SK-N-MC (cell line): ENCODE measurements at regions not wholly inside any gene's neighbourhood (a gene's known extent, or its start where the extent isn't known, plus 50 kb on each side); places are given as distances from the start of the nearest gene placed in this dataset.

Experiments used
- EZH2 ChIP-seq: fragments of 200-600 bp; sonication (generic); IDR thresholded peaks from one replicate; pipeline ENCODE4 v1.6.1; 2017; ENCODE audit warnings: antibody characterized with exemption
- FOXP2 ChIP-seq: optimal IDR thresholded peaks from 2 replicates; pipeline ENCODE3; 2011; ENCODE audit warnings: mild to moderate bottlenecking, moderate library complexity; ENCODE audit not compliant: insufficient read depth; ENCODE audit errors: extremely low read length, control extremely low read depth
- POLR2AphosphoS5 ChIP-seq: IDR thresholded peaks from 2 replicates; pipeline ENCODE4 v1.6.1; 2012; ENCODE audit warnings: mild to moderate bottlenecking, low read depth, low read length, borderline replicate concordance

DNA sequence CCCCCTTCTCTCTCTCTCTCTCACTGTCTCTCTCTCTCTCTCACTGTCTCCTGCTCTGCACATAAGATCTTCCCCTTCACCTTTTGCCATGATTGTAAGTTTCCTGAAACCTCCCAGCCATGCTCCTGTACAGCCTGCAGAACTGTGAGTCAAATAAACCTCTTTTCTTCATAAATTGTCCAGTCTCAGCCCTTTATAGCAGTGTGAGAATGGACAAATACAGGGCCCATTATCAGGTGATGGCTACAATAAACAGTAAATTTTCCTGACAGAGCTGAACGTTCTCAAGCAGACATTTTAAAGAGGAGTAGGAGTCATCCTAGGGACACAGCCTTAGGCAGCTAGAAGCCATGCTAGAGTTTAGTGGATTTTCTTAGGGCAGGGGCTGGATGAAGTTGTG, 1679.7 kb upstream of the B3GALT2 start:
- no peak for TF ChIP-seq EZH2
- no peak for TF ChIP-seq POLR2AphosphoS5
- TF ChIP-seq FOXP2, result no peak
